ENCODE measurements at regions not wholly inside any gene's neighbourhood (a gene's known extent, or its start where the extent isn't known, plus 50 kb on each side); places are given as distances from the start of the nearest gene placed in this dataset.

- H3K4me3 ChIP-seq (ENCODE audit: low read depth, low read length), result no peak overlapping the region
- no peak for DNase-seq (ENCODE audit: low read depth)
- TF ChIP-seq, protein P1, sequence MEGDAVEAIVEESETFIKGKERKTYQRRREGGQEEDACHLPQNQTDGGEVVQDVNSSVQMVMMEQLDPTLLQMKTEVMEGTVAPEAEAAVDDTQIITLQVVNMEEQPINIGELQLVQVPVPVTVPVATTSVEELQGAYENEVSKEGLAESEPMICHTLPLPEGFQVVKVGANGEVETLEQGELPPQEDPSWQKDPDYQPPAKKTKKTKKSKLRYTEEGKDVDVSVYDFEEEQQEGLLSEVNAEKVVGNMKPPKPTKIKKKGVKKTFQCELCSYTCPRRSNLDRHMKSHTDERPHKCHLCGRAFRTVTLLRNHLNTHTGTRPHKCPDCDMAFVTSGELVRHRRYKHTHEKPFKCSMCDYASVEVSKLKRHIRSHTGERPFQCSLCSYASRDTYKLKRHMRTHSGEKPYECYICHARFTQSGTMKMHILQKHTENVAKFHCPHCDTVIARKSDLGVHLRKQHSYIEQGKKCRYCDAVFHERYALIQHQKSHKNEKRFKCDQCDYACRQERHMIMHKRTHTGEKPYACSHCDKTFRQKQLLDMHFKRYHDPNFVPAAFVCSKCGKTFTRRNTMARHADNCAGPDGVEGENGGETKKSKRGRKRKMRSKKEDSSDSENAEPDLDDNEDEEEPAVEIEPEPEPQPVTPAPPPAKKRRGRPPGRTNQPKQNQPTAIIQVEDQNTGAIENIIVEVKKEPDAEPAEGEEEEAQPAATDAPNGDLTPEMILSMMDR (conservative IDR thresholded peaks at IDR 0.05; ENCODE audit: low read depth, low read length), result no peak
Observed at GRCh38 chr10:123554656-123555055, 111.5 kb upstream of the GPR26 start.

DNA sequence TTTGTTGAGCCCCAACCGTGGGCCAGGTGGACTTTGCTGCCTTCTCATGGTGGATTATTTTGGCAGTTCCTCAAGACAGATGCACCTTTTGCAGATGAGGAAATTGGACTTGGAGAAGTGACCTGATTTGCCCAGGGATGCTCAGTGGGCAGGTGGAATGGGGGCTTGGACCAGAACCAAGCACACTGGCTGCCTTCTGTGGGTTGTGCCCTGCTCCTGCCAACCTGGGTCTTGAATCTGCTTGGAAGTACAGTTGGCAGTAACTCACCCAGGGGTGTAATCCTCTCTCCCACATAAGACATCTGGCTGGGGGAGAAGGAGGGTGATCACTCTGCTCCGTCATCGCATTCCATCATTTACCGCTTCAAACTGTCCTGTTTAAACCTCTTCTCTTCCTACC lies 110.5 kb upstream of the GPR26 start:
- TF ChIP-seq, protein P1 (conservative IDR thresholded peaks at IDR 0.05; ENCODE audit: low read depth, low read length), result no peak
- DNase-seq (ENCODE audit: low read depth), result no peak
- no peak overlapping the region for H3K4me3 ChIP-seq (ENCODE audit: low read depth, low read length)

DNA sequence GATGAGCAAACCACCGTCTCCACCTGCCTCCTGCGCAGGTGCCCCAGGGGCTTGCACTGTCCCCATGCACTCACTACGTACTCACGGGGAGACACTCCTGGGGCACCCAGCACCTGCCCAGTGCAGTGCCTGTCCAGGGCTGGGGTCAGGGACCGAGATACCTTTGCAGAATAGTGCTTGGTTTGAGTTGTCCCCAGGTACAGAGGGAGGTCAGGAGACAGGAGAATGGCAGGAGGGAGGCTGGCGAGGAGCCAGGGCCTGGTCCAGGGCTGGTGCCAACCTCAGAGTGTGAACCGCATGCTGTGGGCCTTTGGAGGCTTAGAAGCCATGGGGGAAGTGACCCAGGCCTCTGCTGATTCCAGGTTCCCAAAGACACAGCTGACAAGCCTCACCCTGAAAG lies 110.1 kb upstream of the GPR26 start:
- TF ChIP-seq, protein P1 (conservative IDR thresholded peaks at IDR 0.05; ENCODE audit: low read depth, low read length), result no peak
- DNase-seq (ENCODE audit: low read depth), result no peak
- no peak overlapping the region for H3K4me3 ChIP-seq (ENCODE audit: low read depth, low read length)

- no peak for DNase-seq (ENCODE audit: low read depth)
- no peak overlapping the region for H3K4me3 ChIP-seq (ENCODE audit: low read depth, low read length)
- TF ChIP-seq, protein P1 (conservative IDR thresholded peaks at IDR 0.05; ENCODE audit: low read depth, low read length), result no peak
Observed at GRCh38 chr10:123556736-123557135, 109.4 kb upstream of the GPR26 start.

GRCh38 chr10:123557366-123558108 lies 108.6 kb upstream of the GPR26 start:
- no peak for DNase-seq (ENCODE audit: low read depth)
- TF ChIP-seq, protein P1 (conservative IDR thresholded peaks at IDR 0.05; ENCODE audit: low read depth, low read length), result no peak
- no peak overlapping the region for H3K4me3 ChIP-seq (ENCODE audit: low read depth, low read length)

DNA sequence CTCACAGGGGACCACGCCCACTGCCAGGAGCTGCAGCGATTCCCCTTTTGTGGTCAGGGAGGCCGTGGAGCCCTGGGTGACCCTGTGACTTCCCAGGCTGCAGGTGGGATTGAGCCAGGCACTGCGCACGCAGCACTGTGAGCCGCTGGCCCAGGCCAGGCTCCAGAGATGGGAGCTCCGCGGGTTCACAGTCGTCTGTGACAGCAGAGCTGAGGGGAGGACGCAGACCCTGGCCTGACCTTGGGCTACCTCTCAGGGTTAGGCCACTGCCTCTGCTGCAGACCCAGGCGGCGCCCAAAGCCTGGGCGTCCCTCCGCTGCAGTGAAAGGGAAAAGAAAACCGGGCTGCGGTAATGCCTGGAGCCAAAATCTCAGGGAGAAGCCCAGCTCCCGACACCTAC lies 107.5 kb upstream of the GPR26 start:
- TF ChIP-seq, protein P1 (conservative IDR thresholded peaks at IDR 0.05; ENCODE audit: low read depth, low read length), result no peak
- no peak overlapping the region for H3K4me3 ChIP-seq (ENCODE audit: low read depth, low read length)
- DNase-seq (ENCODE audit: low read depth), result no peak
